ENCODE measurements at regions not wholly inside any gene's neighbourhood (a gene's known extent, or its start where the extent isn't known, plus 50 kb on each side); places are given as distances from the start of the nearest gene placed in this dataset.

DNA sequence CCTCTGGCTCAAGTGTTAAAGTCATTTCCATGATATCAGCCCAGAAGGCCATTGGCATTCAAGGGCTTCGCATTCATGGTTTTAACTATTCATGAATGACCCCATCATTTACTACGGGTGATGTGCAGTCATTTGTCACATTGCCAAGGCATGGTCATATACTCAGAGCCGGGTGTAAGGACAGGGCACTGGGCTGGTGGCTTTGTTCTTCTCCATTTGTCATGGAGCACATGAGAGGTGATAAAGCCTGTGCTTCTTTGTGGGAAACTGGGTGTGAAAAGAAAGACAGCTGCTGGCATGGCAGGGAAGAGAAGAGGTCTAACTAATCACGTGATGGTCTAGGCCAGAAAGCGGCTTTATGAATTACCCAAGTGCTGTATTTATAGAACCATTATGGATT, 132.2 kb upstream of the PLXNA4 start:
- no peak for DNase-seq (ENCODE audit: low spot score)
- TF ChIP-seq, protein P1, sequence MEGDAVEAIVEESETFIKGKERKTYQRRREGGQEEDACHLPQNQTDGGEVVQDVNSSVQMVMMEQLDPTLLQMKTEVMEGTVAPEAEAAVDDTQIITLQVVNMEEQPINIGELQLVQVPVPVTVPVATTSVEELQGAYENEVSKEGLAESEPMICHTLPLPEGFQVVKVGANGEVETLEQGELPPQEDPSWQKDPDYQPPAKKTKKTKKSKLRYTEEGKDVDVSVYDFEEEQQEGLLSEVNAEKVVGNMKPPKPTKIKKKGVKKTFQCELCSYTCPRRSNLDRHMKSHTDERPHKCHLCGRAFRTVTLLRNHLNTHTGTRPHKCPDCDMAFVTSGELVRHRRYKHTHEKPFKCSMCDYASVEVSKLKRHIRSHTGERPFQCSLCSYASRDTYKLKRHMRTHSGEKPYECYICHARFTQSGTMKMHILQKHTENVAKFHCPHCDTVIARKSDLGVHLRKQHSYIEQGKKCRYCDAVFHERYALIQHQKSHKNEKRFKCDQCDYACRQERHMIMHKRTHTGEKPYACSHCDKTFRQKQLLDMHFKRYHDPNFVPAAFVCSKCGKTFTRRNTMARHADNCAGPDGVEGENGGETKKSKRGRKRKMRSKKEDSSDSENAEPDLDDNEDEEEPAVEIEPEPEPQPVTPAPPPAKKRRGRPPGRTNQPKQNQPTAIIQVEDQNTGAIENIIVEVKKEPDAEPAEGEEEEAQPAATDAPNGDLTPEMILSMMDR (IDR thresholded peaks at IDR 0.05) = no peak
- no peak overlapping the region for H3K4me3 ChIP-seq
- no peak overlapping the region for H3K27ac ChIP-seq

DNA sequence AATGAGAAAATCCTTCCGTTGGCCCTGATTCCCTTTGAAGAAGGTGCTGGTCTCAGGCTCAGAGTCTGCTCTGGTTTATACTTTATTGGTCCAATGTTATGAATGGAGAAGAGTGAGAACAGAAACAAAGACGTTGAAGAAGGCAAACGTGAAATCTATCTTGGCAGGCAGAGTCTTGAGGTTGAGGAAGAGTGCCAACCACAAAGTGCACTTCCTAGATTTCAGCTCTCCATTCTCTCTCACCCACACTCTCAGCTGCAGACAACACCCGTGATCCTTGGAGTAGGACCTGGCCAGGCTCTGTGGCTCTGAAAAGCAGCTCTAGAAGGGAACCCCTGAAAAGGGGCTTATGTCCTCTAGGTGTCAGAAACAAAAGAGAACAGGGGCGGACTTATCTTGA, 128.9 kb upstream of the PLXNA4 start:
- TF ChIP-seq, protein P1 (IDR thresholded peaks at IDR 0.05) = no peak
- Histone ChIP-seq H3K4me3 (no peak overlapping the region), H3K27ac (no peak overlapping the region)
- no peak for DNase-seq (ENCODE audit: low spot score)

DNA sequence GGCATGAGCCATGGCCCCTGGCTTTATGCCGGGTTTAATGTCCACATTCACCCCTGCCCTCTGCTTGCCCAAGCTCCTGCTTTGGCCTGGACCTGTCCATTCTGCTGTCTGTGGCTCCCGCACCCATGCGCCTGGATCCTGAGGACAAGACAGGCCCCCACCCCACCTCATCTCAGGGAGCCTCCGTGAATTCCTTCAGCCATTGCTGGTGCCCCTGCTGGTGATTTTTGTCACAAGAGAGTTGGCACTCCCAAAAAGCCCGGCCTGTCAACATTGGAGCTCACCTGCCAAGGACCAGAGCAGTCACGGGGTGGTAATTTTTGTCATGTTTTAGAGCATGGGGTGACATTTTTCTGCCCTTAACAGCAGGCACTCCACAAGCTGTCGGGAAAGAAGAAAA, 127.5 kb upstream of the PLXNA4 start:
- DNase-seq (ENCODE audit: low spot score) = no peak
- Histone ChIP-seq H3K4me3 (no peak overlapping the region), H3K27ac (no peak overlapping the region)
- TF ChIP-seq, protein P1 (IDR thresholded peaks at IDR 0.05) = no peak

DNA sequence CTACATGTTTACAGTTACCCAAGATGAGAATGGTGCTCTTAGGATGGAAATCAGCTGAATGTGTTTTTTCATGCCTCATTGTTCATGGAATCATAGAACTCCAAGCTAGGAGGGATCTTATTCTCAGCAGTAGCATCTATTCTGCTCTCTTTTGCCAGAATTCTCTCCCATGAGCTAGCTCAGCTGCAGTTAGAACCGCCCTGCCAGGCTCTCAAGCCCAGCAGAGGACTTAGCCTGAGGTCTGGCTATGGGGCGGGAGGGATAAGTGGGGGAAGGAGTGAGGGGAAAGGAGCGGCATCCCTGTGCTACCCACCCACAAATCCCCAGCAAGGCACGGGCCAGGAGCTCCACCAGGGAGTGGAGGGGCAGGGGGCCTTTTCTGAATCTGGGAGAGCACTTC, 120.7 kb upstream of the PLXNA4 start:
- Histone ChIP-seq H3K4me3 (no peak overlapping the region), H3K27ac (no peak overlapping the region)
- TF ChIP-seq, protein P1 (IDR thresholded peaks at IDR 0.05) = no peak
- DNase-seq (ENCODE audit: low spot score) = no peak

DNA sequence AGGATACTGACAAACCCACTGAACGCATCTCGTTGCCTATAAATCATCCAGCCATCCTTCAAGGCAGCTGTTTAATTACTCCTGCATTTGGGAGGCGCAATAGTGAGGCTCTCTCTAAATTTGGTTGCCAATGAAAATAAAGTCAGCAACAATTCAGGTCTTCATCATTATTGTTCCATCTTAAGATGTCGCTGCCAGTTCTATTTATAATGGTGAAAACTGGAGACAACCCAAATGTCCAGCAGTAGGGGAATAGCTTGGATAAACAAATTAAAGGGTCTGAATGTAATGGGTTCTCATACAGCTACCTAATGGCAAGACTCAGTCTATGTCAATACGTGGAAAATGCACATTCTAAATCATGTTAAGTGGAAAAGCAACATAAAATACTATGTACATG, 120.1 kb upstream of the PLXNA4 start:
- Histone ChIP-seq H3K27ac (no peak overlapping the region), H3K4me3 (no peak overlapping the region)
- no peak for DNase-seq (ENCODE audit: low spot score)
- TF ChIP-seq, protein P1 (IDR thresholded peaks at IDR 0.05) = no peak

DNA sequence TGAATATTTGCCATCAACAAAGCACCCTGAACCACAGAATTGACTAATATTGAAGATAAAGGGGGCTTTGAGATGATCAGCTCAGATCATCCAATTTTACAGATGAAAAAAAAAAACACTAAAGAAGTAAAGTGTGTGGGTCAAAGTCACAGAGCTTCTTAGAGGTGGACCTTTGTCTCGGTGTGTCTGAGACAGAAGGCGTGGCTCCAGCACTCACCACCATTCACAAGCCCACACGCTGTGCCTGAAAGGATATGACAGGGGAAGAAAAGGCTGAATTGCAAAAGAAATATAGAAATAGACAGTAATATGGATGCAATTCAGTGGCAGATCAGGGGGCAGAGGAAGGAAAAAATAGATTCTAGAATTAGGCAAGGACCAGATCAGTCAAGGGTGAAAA, 114.9 kb upstream of the PLXNA4 start:
- TF ChIP-seq, protein P1 (IDR thresholded peaks at IDR 0.05) = no peak
- Histone ChIP-seq H3K27ac (no peak overlapping the region), H3K4me3 (no peak overlapping the region)
- no peak for DNase-seq (ENCODE audit: low spot score)

DNA sequence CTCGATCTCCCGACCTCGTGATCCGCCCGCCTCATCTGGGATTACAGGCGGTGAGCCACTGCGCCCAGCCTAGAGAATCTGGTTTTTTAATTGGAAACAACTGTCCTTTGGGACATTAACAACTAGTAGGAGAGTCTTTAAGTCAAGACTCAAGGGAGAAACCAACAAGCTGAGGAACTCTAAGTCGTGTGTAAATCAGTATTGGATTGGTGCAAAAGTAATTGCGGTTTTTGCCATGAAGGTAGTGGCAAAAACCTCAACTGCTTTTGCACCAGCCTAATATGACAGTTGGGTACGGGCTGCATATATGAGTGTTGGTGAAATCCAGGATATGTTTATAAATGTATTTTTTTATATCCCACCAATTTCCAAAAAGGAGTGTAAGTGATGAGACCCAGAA, 113.9 kb upstream of the PLXNA4 start:
- H3K27ac ChIP-seq = no peak overlapping the region
- H3K4me3 ChIP-seq = no peak overlapping the region
- TF ChIP-seq, protein P1 (IDR thresholded peaks at IDR 0.05) = no peak
- DNase-seq (ENCODE audit: low spot score) = no peak

All from coronary artery (tissue), 2 donors.